ENCODE measurements at regions not wholly inside any gene's neighbourhood (a gene's known extent, or its start where the extent isn't known, plus 50 kb on each side); places are given as distances from the start of the nearest gene placed in this dataset.
A peak's percentile ranks its signal among the peaks of the same experiment; 100 is the strongest.

DNA sequence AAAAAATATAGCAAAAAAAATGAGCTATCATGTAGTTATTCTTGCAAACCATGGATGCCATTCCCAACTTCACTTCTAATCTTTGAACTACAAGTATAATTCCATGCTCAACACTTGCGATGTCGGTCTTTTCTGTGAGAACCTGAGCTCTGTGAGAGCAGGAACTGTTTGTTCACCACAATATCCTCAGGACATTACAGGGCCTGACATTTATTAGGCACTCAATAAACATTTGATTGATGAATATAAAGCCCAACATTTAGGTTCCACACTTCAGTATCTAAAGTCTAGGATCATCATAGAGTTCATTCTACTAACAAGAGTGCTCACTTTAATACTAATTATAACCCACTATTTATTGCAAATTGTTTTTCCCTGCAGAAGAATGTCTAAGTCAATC is 211.6 kb upstream of the FAM241A start:
- DNase-seq (no peak), ATAC-seq (ENCODE audit: insufficient read depth, low read depth) (no peak)
- Histone ChIP-seq H3K27ac (ENCODE audit: low read length) (no peak overlapping the region), H3K27me3 (ENCODE audit: insufficient read depth, low read length, poor library complexity) (peaks cover 2% of the 10 kb centered on the region), H2AFZ (ENCODE audit: low read depth, low read length) (no peak overlapping the region), H3K4me2 (ENCODE audit: insufficient read depth, low read length) (no peak overlapping the region), H3K9me3 (ENCODE audit: insufficient read depth, low read length, severe bottlenecking) (no peaks in the 10 kb centered on the region), H3K79me2 (ENCODE audit: insufficient read depth, low read length) (no peaks in the 10 kb centered on the region), H4K20me1 (ENCODE audit: insufficient read depth, low read length) (no peaks in the 10 kb centered on the region), H3K4me1 (ENCODE audit: insufficient read depth, low read length) (no peaks in the 10 kb centered on the region), H3K36me3 (ENCODE audit: insufficient read depth, low read length) (no peaks in the 10 kb centered on the region), H3K9ac (ENCODE audit: low read depth, low read length) (no peak overlapping the region), H3K4me3 (ENCODE audit: low read depth in 1 of 2, low read length in 2 of 2) (no peak overlapping the region)
- no peak for TF ChIP-seq EZH2 (IDR thresholded peaks at IDR 0.05; ENCODE audit: borderline replicate concordance, low read depth, low read length, severe bottlenecking)
- TF ChIP-seq, protein P1, sequence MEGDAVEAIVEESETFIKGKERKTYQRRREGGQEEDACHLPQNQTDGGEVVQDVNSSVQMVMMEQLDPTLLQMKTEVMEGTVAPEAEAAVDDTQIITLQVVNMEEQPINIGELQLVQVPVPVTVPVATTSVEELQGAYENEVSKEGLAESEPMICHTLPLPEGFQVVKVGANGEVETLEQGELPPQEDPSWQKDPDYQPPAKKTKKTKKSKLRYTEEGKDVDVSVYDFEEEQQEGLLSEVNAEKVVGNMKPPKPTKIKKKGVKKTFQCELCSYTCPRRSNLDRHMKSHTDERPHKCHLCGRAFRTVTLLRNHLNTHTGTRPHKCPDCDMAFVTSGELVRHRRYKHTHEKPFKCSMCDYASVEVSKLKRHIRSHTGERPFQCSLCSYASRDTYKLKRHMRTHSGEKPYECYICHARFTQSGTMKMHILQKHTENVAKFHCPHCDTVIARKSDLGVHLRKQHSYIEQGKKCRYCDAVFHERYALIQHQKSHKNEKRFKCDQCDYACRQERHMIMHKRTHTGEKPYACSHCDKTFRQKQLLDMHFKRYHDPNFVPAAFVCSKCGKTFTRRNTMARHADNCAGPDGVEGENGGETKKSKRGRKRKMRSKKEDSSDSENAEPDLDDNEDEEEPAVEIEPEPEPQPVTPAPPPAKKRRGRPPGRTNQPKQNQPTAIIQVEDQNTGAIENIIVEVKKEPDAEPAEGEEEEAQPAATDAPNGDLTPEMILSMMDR (IDR thresholded peaks at IDR 0.05; ENCODE audit: borderline replicate concordance, extremely low read depth, low read length, poor library complexity, severe bottlenecking), result no peak

DNA sequence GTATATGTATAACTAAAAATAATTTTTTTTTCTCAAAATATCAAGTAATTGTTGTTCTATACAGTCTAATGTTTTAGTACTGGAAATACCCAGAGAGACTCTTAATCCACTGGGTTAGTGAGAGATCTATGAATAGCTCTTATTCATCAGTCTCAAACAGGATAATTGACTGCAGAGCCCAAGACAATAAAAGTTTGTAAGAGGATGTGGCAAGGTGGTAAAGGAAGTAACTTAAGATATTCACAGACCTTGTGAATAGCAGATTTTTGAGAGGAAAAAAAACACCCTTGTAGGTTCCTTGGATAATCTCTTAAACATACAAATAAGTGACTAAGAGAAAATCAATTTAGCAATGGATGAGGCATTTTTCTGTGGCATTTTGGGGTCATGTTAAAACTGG is 210.9 kb upstream of the FAM241A start:
- H3K27ac ChIP-seq (ENCODE audit: low read length), result no peak overlapping the region
- TF ChIP-seq EZH2 (IDR thresholded peaks at IDR 0.05; ENCODE audit: borderline replicate concordance, low read depth, low read length, severe bottlenecking), result no peak
- TF ChIP-seq, protein P1 (IDR thresholded peaks at IDR 0.05; ENCODE audit: borderline replicate concordance, extremely low read depth, low read length, poor library complexity, severe bottlenecking), result no peak
- DNase-seq, result no peak

DNA sequence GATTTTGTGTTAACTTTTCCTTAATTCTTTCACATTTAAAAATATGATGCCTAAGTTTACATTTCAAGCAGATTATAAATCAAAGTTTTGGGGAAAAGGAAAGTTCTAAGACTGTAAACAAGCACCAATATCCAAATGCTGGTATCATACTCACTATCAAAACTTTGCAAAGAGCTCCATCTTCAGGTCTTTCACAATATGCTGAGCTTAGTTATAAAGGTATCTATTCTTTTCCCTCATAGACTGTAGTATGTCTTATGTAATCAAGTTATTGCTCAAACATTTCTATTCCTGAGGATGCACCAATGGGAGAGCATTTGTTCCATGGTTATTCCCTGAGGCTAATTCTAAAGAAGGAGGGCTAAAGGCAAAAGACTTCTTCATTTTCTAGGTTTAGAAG is 207.9 kb upstream of the FAM241A start:
- no peak for TF ChIP-seq EZH2 (IDR thresholded peaks at IDR 0.05; ENCODE audit: borderline replicate concordance, low read depth, low read length, severe bottlenecking)
- TF ChIP-seq, protein P1 (IDR thresholded peaks at IDR 0.05; ENCODE audit: borderline replicate concordance, extremely low read depth, low read length, poor library complexity, severe bottlenecking), result peak; percentile 45
- DNase-seq (no peak), ATAC-seq (ENCODE audit: insufficient read depth, low read depth) (no peak)
- Histone ChIP-seq H3K9me3 (ENCODE audit: insufficient read depth, low read length, severe bottlenecking) (no peaks in the 10 kb centered on the region), H3K27me3 (ENCODE audit: insufficient read depth, low read length, poor library complexity) (no peaks in the 10 kb centered on the region), H3K36me3 (ENCODE audit: insufficient read depth, low read length) (no peaks in the 10 kb centered on the region), H3K9ac (ENCODE audit: low read depth, low read length) (no peak overlapping the region), H3K4me1 (ENCODE audit: insufficient read depth, low read length) (no peaks in the 10 kb centered on the region), H2AFZ (ENCODE audit: low read depth, low read length) (no peak overlapping the region), H3K4me2 (ENCODE audit: insufficient read depth, low read length) (no peak overlapping the region), H4K20me1 (ENCODE audit: insufficient read depth, low read length) (no peaks in the 10 kb centered on the region), H3K27ac (ENCODE audit: low read length) (no peak overlapping the region), H3K79me2 (ENCODE audit: insufficient read depth, low read length) (no peaks in the 10 kb centered on the region), H3K4me3 (ENCODE audit: low read depth in 1 of 2, low read length in 2 of 2) (no peak overlapping the region)

More for the DNA sequence above, 210.9 kb upstream of the FAM241A start:
- Histone ChIP-seq H3K4me2 (ENCODE audit: insufficient read depth, low read length) (no peak overlapping the region), H4K20me1 (ENCODE audit: insufficient read depth, low read length) (no peaks in the 10 kb centered on the region), H3K79me2 (ENCODE audit: insufficient read depth, low read length) (no peaks in the 10 kb centered on the region), H3K4me3 (ENCODE audit: low read depth in 1 of 2, low read length in 2 of 2) (no peak overlapping the region), H3K4me1 (ENCODE audit: insufficient read depth, low read length) (no peaks in the 10 kb centered on the region), H3K36me3 (ENCODE audit: insufficient read depth, low read length) (no peaks in the 10 kb centered on the region), H3K9ac (ENCODE audit: low read depth, low read length) (no peak overlapping the region), H3K27me3 (ENCODE audit: insufficient read depth, low read length, poor library complexity) (peaks cover 2% of the 10 kb centered on the region), H2AFZ (ENCODE audit: low read depth, low read length) (no peak overlapping the region), H3K9me3 (ENCODE audit: insufficient read depth, low read length, severe bottlenecking) (no peaks in the 10 kb centered on the region)
- no peak for ATAC-seq (ENCODE audit: insufficient read depth, low read depth)

DNA sequence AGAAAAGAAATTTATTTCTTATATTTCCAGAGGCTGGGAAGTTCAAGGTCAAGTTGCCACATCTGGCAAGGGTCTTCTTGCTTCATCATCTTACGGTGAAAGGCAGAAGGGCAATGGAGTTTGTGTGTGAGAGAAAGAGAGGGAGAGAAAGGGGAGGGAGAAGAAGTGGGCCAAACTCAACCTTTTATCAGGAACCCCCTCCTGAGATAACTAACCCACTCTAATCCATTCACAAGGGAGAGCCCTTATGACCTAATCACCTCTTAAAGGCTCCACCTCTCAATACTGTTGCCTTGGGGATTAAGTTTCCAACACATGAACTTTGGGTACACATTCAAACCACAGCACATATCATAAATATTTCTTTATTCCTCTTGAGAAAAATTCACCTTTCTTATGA is 203.3 kb upstream of the FAM241A start:
- no peaks in the 10 kb centered on the region for H3K9me3 ChIP-seq (ENCODE audit: insufficient read depth, low read length, severe bottlenecking)
- H3K79me2 ChIP-seq (ENCODE audit: insufficient read depth, low read length), result no peaks in the 10 kb centered on the region
- no peak for ATAC-seq (ENCODE audit: insufficient read depth, low read depth)
- no peaks in the 10 kb centered on the region for H3K27me3 ChIP-seq (ENCODE audit: insufficient read depth, low read length, poor library complexity)
- H3K27ac ChIP-seq (ENCODE audit: low read length), result no peak overlapping the region
- no peaks in the 10 kb centered on the region for H3K36me3 ChIP-seq (ENCODE audit: insufficient read depth, low read length)
- no peak for TF ChIP-seq EZH2 (IDR thresholded peaks at IDR 0.05; ENCODE audit: borderline replicate concordance, low read depth, low read length, severe bottlenecking)
- TF ChIP-seq, protein P1 (IDR thresholded peaks at IDR 0.05; ENCODE audit: borderline replicate concordance, extremely low read depth, low read length, poor library complexity, severe bottlenecking), result no peak
- no peaks in the 10 kb centered on the region for H3K4me1 ChIP-seq (ENCODE audit: insufficient read depth, low read length)
- no peaks in the 10 kb centered on the region for H4K20me1 ChIP-seq (ENCODE audit: insufficient read depth, low read length)
- H2AFZ ChIP-seq (ENCODE audit: low read depth, low read length), result no peak overlapping the region
- no peak overlapping the region for H3K9ac ChIP-seq (ENCODE audit: low read depth, low read length)
- H3K4me3 ChIP-seq (ENCODE audit: low read depth in 1 of 2, low read length in 2 of 2), result no peak overlapping the region
- no peak for DNase-seq
- H3K4me2 ChIP-seq (ENCODE audit: insufficient read depth, low read length), result no peak overlapping the region

All from DND-41 (cell line).